Mesothelial cell of epicardium (in vitro differentiated cells): ENCODE measurements at regions not wholly inside any gene's neighbourhood (a gene's known extent, or its start where the extent isn't known, plus 50 kb on each side); places are given as distances from the start of the nearest gene placed in this dataset.

ENCODE experiments used
- DNase-seq, 2 experiments: peaks; one replicate each; pipeline ENCODE4 v3.0.0; 2021; ENCODE audit warnings: low spot score in 2 of 2; ENCODE audit not compliant: unreplicated experiment in 2 of 2
- H3K27ac Mint-ChIP-seq: 2 replicates; pipeline ENCODE4 v1.8.0; 2021; ENCODE audit warnings: mixed read lengths
- H3K27me3 Mint-ChIP-seq: 2 replicates; pipeline ENCODE4 v1.8.0; 2021; ENCODE audit warnings: low read depth, mixed read lengths
- H3K36me3 Mint-ChIP-seq: 2 replicates; pipeline ENCODE4 v1.8.0; 2021; ENCODE audit warnings: mixed read lengths
- H3K4me1 Mint-ChIP-seq: 2 replicates; pipeline ENCODE4 v1.8.0; 2021; ENCODE audit warnings: mixed read lengths
- H3K4me3 Mint-ChIP-seq: 2 replicates; pipeline ENCODE4 v1.8.0; 2021; ENCODE audit warnings: mild to moderate bottlenecking, moderate library complexity, mixed read lengths
- H3K9me3 Mint-ChIP-seq: 2 replicates; pipeline ENCODE4 v1.8.0; 2021; ENCODE audit warnings: mixed read lengths
- TF ChIP-seq, protein P1 (sequence below): fragments of 200-600 bp; sonication (generic); IDR thresholded peaks from one replicate; pipeline ENCODE4 v1.5.0; 2021; ENCODE audit warnings: antibody characterized with exemption; ENCODE audit not compliant: unreplicated experiment

DNA sequence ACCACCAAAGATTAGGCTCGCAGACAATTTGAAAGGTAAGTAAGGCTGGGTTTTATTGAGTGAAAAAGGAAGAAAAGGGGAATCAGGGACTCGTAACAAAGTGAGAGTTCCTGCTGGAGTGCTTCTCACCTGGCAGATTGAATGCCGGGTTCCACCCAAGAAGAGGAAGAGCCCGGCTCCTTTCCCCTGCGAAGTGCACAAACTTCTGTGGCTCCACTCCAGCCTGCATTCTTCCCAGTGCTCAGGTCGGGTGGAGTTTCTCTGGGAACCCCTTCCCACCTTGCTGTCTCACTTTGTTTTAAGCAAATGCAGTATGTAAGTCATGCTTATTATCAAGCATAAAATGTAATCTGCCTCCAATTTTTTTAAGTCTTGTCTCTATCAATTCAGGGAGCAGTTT, 87.1 kb upstream of the TMEM106B start:
- Mint-ChIP-seq H3K27ac (peak overlapping the region; percentile 41), H3K36me3 (peaks cover 7% of the 10 kb centered on the region), H3K9me3 (peaks cover 7% of the 10 kb centered on the region), H3K4me3 (no peak overlapping the region), H3K27me3 (no peaks in the 10 kb centered on the region), H3K4me1 (peaks cover 55% of the 10 kb centered on the region)
- TF ChIP-seq, protein P1, sequence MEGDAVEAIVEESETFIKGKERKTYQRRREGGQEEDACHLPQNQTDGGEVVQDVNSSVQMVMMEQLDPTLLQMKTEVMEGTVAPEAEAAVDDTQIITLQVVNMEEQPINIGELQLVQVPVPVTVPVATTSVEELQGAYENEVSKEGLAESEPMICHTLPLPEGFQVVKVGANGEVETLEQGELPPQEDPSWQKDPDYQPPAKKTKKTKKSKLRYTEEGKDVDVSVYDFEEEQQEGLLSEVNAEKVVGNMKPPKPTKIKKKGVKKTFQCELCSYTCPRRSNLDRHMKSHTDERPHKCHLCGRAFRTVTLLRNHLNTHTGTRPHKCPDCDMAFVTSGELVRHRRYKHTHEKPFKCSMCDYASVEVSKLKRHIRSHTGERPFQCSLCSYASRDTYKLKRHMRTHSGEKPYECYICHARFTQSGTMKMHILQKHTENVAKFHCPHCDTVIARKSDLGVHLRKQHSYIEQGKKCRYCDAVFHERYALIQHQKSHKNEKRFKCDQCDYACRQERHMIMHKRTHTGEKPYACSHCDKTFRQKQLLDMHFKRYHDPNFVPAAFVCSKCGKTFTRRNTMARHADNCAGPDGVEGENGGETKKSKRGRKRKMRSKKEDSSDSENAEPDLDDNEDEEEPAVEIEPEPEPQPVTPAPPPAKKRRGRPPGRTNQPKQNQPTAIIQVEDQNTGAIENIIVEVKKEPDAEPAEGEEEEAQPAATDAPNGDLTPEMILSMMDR, result no peak
- DNase-seq, result no peak

DNA sequence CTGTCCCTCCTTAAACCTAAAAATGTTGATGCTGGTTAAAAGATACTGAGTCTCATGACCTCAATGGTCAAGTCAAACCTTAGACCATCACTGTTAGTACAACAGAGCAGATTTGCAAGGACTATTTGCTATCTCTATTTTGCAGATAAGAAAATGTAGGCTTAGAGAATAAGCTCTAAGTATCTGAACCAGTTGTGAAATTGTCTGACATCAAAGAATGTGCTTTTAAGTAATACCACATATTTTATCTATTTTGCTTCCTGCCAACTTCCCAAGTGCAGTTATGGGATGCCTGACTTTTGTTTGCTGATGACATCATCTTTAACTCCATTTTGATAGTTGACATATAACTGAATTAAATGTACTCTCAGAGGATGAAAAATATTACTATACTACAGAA, 83.6 kb upstream of the TMEM106B start:
- Mint-ChIP-seq H3K4me1 (peaks cover 52% of the 10 kb centered on the region), H3K36me3 (peaks cover 3% of the 10 kb centered on the region), H3K27ac (peak overlapping the region; percentile 62), H3K4me3 (no peak overlapping the region), H3K27me3 (no peaks in the 10 kb centered on the region), H3K9me3 (peaks cover 9% of the 10 kb centered on the region)
- TF ChIP-seq, protein P1, result no peak
- no peak for DNase-seq

DNA sequence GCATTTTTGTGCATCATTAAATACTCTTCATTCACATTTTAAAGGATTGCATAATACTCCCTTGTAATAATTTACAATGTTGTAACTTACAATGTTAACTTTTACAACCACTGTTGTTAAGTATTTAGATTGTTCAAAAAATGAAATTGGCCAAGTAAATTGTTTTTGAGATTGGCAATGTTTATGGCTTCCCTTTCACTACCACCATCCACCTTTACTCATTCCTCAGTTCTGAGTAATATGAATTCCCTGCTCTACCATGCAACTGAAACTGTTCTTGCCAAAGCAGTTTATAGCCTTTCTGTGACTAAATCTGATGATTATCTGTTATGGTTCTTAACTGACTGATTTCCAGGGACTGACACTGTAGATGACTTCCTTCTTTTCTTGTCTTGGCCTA, 80.5 kb upstream of the TMEM106B start:
- peaks cover 14% of the 10 kb centered on the region for H3K9me3 Mint-ChIP-seq
- DNase-seq, result no peak
- peaks cover 2% of the 10 kb centered on the region for H3K36me3 Mint-ChIP-seq
- H3K27me3 Mint-ChIP-seq, result no peaks in the 10 kb centered on the region
- peak overlapping the region; percentile 75 for H3K27ac Mint-ChIP-seq
- peaks cover 30% of the 10 kb centered on the region for H3K4me1 Mint-ChIP-seq
- TF ChIP-seq, protein P1, result no peak
- H3K4me3 Mint-ChIP-seq, result no peak overlapping the region

DNA sequence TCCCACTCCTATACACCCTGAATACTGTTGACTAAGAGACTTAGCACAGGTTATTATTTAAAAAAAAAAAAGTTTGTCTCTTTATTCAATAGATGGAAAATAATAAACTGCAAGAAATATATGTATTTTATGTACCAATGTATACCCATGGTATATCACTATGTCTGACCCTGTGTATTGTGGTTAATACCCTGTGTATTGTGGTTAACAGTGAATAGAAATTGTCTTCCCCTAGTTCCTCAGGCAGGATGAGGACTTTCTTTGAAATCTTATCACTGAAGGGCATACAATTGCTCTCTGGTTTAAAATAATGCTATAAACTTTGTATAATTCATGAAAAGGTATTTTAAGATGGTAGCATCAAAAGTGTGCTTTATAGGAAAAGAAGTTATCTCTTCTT, 80.0 kb upstream of the TMEM106B start:
- TF ChIP-seq, protein P1, result no peak
- H3K27me3 Mint-ChIP-seq, result no peaks in the 10 kb centered on the region
- peaks cover 2% of the 10 kb centered on the region for H3K36me3 Mint-ChIP-seq
- no peak for DNase-seq
- peaks cover 14% of the 10 kb centered on the region for H3K9me3 Mint-ChIP-seq
- peak overlapping the region; percentile 75 for H3K27ac Mint-ChIP-seq
- H3K4me3 Mint-ChIP-seq, result no peak overlapping the region
- peaks cover 30% of the 10 kb centered on the region for H3K4me1 Mint-ChIP-seq

DNA sequence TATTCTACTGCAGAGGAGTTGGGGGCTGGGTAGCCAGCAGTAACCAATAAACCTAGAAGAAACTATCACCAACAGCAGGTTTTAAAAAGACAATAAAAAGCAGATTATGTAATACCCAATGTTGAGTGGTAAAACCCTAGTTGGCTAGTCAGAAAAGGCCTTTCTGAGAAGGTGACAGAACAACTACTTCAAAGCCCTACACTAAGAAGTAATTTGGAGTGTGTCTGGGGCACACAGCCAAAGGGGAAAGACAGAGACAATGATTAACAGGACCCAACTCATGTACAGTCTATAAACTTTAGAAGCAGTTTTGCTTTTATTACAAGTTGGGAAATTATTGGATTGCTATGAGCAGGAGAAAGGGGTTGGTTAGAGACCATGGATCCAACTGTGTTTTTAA, 77.2 kb upstream of the TMEM106B start:
- Mint-ChIP-seq H3K27me3 (no peaks in the 10 kb centered on the region), H3K9me3 (peaks cover 14% of the 10 kb centered on the region), H3K27ac (no peak overlapping the region), H3K4me1 (peaks cover 33% of the 10 kb centered on the region), H3K4me3 (no peak overlapping the region), H3K36me3 (peaks cover 2% of the 10 kb centered on the region)
- DNase-seq, result no peak
- TF ChIP-seq, protein P1, result no peak

DNA sequence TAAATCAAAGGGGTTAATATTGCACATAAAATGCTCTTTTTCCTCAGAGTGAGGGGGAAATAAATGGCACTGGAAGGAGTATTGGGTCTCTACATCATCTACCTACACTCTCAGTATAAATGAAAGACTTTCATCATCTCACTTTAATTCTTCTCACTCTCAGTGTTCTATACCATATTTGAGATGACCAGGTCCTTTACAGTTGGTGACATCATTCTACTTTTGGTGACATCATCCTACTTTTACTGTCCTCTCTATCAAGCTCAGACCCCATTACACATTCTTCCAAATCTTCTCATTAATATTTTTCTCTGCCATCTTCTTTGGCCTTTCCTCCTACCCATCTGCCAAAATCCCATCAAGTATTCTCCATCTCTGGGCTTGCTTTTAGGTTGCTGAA, 74.6 kb upstream of the TMEM106B start:
- no peak overlapping the region for H3K27ac Mint-ChIP-seq
- TF ChIP-seq, protein P1, result no peak
- H3K36me3 Mint-ChIP-seq, result peaks cover 2% of the 10 kb centered on the region
- H3K9me3 Mint-ChIP-seq, result peaks cover 14% of the 10 kb centered on the region
- DNase-seq, result no peak
- H3K4me1 Mint-ChIP-seq, result peaks cover 27% of the 10 kb centered on the region
- no peaks in the 10 kb centered on the region for H3K27me3 Mint-ChIP-seq
- H3K4me3 Mint-ChIP-seq, result no peak overlapping the region
